GM13976 (cell line): ENCODE measurements at regions not wholly inside any gene's neighbourhood (a gene's known extent, or its start where the extent isn't known, plus 50 kb on each side); places are given as distances from the start of the nearest gene placed in this dataset.
A peak's percentile ranks its signal among the peaks of the same experiment; 100 is the strongest.

Experiments used
- DNase-seq: peaks from one replicate; pipeline ENCODE4 v3.0.0; 2012; ENCODE audit warnings: low spot score
- CTCF ChIP-seq: IDR thresholded peaks from 2 replicates; pipeline ENCODE4 v1.5.1; 2012; ENCODE audit warnings: borderline replicate concordance, mild to moderate bottlenecking; ENCODE audit not compliant: insufficient read depth; ENCODE audit errors: extremely low read depth, missing control alignments, control extremely low read depth
- in situ Hi-C: fragments of 300-500 bp; cut with MboI; formaldehyde crosslinking; loops from one replicate; pipeline ENCODE4 v1.12.0; 2022; ENCODE audit warnings: low sequenced_read_pairs, mixed read lengths, inconsistent platforms; ENCODE audit not compliant: unreplicated experiment

- DNase-seq: no peak
- in situ Hi-C loops: no loop called here
- TF ChIP-seq CTCF: no peak
Measured at GRCh38 chr2:118207889-118208288, 119.6 kb downstream of the INSIG2 start.

- DNase-seq: peak; percentile 44
- in situ Hi-C loops: no loop called here
- TF ChIP-seq CTCF: peak; percentile 83
Measured at GRCh38 chr2:118202707-118203303, 114.5 kb downstream of the INSIG2 start.

GRCh38 chr2:118198268-118198667, 110.0 kb downstream of the INSIG2 start:
- no peak for DNase-seq
- no peak for TF ChIP-seq CTCF
- in situ Hi-C loops: no loop called here

- TF ChIP-seq CTCF: no peak
- DNase-seq: no peak
- in situ Hi-C loops: no loop called here
Measured at GRCh38 chr2:118197011-118197675, 108.9 kb downstream of the INSIG2 start.

- no peak for DNase-seq
- no peak for TF ChIP-seq CTCF
- in situ Hi-C loops: no loop called here
Measured at GRCh38 chr2:118190474-118190873, 102.2 kb downstream of the INSIG2 start.

GRCh38 chr2:118186858-118187254, 98.6 kb downstream of the INSIG2 start:
- TF ChIP-seq CTCF: no peak
- DNase-seq: no peak
- in situ Hi-C loops: no loop called here
